GM12873 (cell line): ENCODE measurements at regions not wholly inside any gene's neighbourhood (a gene's known extent, or its start where the extent isn't known, plus 50 kb on each side); places are given as distances from the start of the nearest gene placed in this dataset.

Experiments used
- CTCF ChIP-seq: IDR thresholded peaks from 2 replicates; pipeline ENCODE4 v1.5.1; 2012; ENCODE audit warnings: low read depth, mild to moderate bottlenecking, moderate library complexity, low read length, control low read depth; ENCODE audit not compliant: insufficient read depth; ENCODE audit errors: missing control alignments

GRCh38 chr20:56715902-56716519 is 86.9 kb downstream of the TFAP2C start:
- no peak for TF ChIP-seq CTCF

GRCh38 chr20:56716806-56717205 is 87.7 kb downstream of the TFAP2C start:
- no peak for TF ChIP-seq CTCF

- no peak for TF ChIP-seq CTCF
These were observed 89.7 kb downstream of the TFAP2C start for GRCh38 chr20:56718816-56719215.

GRCh38 chr20:56720620-56721213 is 91.6 kb downstream of the TFAP2C start:
- TF ChIP-seq CTCF = no peak

- TF ChIP-seq CTCF = no peak
These were observed 92.9 kb downstream of the TFAP2C start for GRCh38 chr20:56722042-56722441.

- no peak for TF ChIP-seq CTCF
These were observed 94.2 kb downstream of the TFAP2C start for GRCh38 chr20:56723331-56723730.

- no peak for TF ChIP-seq CTCF
These were observed 95.2 kb downstream of the TFAP2C start for GRCh38 chr20:56724241-56724757.
